ENCODE measurements at regions not wholly inside any gene's neighbourhood (a gene's known extent, or its start where the extent isn't known, plus 50 kb on each side); places are given as distances from the start of the nearest gene placed in this dataset.

DNA sequence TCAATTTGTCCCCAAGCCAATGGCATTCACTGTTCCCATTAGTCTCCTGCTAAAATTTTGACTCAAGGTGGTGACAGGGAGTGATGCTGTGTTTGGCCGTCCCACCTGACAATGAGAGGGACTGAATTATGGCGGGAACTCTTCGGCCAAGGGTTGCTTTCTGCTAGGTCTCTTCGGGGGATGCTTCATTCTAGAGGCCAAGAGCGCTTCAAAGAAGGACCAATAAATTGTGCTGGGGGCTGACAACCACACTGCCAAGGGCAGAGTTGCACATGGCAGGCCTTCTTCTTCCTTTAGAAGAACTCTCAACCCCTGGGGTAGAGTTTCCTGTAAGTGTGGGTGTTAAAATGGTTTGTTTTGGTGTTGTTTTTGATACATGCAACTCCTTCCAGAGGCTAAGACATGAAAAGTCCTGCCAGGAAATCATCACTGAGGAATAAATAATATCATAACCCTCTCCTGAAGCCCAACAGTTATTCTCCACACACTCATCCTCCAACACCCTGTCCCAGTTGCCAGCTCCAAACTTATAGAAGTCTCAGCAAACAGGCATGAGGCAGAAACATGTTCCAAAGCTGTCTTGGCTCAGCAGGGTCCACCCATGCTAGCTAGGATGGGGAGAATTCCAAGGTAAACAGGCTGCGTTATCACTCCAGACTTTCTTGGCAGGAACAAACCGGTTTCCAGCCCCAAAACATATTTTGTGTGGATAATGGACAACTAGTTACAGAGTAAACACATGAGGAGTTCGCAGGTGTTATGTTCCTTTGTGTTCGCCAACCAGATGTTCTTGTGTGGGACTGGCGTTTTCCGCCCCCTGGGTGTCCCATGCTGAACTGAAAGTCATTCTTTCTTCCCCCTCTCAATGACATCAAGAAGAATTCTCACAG, 396.7 kb upstream of the RGMA start:
- no peak for DNase-seq (ENCODE audit: low spot score)

- DNase-seq (ENCODE audit: low spot score): no peak
Measured at GRCh38 chr15:93483923-93484322, 394.9 kb upstream of the RGMA start.

GRCh38 chr15:93482731-93483130, 393.7 kb upstream of the RGMA start:
- no peak for DNase-seq (ENCODE audit: low spot score)

DNA sequence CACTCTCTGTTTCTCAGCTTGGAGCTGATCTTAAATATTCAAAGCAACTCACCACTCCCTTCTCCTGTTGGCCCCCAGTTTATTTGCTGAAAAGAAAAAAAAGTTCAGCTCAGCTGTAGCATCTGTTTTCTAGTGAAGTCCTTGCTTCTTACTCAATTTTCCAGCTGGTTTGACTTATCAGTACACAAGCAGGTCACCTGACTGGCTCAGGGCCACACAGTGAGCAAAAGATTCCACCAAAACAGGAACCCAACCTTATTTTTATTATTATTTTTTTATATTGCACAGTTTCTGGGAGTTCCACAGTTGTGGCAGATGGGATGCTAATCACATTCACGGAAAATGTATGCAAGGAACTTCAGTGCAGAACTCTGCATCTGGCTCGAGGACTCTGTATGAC, 390.7 kb upstream of the RGMA start:
- DNase-seq (ENCODE audit: low spot score): no peak

GRCh38 chr15:93478947-93479346, 389.9 kb upstream of the RGMA start:
- DNase-seq (ENCODE audit: low spot score): no peak

GRCh38 chr15:93477721-93478120, 388.7 kb upstream of the RGMA start:
- no peak for DNase-seq (ENCODE audit: low spot score)

GRCh38 chr15:93477188-93477587, 388.2 kb upstream of the RGMA start:
- no peak for DNase-seq (ENCODE audit: low spot score)

DNA sequence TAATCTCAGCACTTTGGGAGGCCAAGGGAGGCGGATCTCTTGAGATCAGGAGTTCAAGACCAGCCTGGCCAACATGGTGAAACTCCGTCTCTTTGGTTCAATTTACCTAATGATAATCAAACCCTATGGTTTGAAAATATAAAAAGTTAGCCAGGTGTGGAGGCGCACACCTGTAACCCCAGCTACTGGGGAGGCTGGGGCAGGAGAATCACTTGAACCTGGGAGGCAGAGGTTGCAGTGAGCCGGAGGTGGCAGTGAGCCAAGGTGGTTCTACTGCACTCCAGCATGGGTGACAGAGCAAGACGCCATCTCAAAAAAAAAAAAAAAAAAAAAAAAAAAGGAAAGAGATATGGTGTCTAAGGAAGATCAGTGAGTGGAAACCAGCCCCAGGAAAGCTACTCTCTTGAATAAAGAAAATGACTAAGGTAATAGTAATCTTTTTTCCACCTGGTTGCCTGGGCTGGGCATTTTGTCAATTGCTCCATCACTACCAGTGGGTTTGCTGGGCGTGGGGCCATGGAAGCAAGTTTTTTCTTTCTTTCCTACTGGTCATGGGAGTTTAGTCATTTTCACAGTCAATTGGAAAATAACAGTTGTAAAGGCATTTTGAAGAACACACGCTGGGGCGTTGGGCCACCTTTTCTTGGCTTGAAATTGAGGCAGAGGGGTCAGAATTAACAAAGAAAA, 387.6 kb upstream of the RGMA start:
- no peak for DNase-seq (ENCODE audit: low spot score)

GRCh38 chr15:93474728-93475127, 385.7 kb upstream of the RGMA start:
- DNase-seq (ENCODE audit: low spot score): no peak

- DNase-seq (ENCODE audit: low spot score): no peak
Measured at GRCh38 chr15:93469994-93470393, 381.0 kb upstream of the RGMA start.

GRCh38 chr15:93467337-93467736, 378.3 kb upstream of the RGMA start:
- DNase-seq (ENCODE audit: low spot score): peak; percentile 73

- DNase-seq (ENCODE audit: low spot score): no peak
Measured at GRCh38 chr15:93466380-93466779, 377.4 kb upstream of the RGMA start.

DNA sequence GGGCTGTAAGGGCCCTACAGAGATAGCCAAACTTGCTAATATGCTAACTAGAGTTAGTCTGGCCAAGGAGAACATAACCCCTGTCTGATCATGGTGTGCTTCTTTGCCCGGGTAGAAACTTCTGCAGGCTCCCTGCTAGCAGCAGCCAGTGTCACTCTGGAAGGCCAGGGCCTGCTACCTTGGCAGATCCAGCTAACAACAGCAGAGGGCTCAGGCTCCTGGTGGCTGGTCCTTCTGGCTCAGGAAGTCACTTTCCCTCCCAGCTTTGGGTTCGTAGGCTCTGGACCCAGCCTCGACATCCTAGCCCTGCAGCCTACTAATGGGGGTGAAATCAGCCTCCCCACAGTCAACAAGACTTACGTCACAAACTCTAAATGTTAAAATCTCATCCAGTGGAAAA, 373.7 kb upstream of the RGMA start:
- no peak for DNase-seq (ENCODE audit: low spot score)

DNA sequence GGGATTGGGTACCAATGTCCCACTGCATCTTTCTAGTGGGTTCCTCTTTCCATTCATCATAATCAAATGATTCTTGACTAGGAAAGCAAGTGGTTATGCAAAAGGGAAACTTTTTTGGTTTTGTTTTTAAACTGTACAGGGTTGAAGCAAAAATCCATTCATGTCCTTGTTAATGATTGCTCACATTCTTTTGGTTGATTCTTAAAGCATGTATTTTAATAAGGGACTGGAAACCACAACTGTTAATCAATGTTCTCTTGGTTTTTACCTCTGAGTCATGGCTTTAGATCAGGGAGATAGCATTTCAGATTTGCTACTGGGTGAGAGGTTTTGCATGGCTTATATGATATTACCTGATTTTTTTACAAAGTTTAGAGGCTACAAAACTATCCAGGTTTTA, 371.7 kb upstream of the RGMA start:
- DNase-seq (ENCODE audit: low spot score): no peak

DNA sequence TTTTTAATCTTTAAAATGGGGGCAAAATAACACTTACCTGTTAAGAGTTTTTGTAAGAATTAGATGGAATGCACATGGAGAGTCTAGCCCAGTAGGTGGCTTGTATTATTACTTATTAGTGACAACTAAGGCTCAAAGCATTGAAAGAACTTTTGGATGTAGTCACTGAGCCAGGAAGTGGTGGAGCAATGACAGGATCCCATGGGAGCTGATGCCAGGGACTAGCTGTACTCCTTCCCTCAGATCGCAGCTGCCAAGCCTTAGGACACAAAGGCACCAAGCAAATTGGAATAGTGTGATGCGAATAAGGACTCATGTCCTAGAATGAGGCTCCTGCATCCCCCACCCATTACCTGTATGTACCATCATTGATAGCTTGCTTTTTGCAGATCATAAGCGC, 370.4 kb upstream of the RGMA start:
- DNase-seq (ENCODE audit: low spot score): no peak

DNA sequence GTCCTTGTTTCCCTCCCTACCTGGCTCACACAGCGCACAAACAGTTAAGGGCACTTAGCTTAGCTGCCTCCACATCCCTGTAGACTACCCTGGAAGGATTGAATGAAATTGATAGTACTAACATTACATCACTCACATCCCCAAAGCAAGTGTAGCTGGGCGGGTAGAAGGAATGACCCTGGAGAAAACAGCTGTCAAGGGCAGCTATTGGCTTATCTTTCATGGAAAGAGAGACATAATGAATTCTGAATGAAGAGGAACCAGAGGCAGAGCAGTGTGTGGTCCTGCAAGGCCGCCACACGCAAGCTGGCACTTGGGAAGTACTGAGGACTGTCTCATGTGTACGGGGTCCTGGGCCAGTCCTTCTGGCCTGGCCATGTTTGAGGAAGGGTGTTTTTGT, 369.6 kb upstream of the RGMA start:
- DNase-seq (ENCODE audit: low spot score): no peak

DNA sequence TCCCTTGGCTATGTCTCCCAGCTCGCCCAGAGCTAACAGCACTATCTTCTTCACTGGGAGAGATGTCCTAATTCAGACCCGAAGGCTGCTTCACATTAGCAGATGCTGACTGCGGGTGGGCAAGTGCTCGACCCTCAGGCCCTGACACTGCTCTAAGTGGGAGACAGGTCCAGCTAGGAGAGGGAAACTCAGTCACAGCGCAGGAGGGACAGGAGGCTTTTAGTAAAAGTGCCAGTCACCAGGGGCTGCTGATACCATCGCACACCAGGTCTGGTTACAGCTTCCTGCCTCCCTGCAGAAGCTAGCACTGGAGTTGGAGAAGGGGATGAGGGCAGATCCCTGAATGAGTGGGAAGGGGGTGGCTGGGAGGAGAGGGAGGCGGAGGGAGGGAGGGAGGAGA, 365.8 kb upstream of the RGMA start:
- no peak for DNase-seq (ENCODE audit: low spot score)

DNA sequence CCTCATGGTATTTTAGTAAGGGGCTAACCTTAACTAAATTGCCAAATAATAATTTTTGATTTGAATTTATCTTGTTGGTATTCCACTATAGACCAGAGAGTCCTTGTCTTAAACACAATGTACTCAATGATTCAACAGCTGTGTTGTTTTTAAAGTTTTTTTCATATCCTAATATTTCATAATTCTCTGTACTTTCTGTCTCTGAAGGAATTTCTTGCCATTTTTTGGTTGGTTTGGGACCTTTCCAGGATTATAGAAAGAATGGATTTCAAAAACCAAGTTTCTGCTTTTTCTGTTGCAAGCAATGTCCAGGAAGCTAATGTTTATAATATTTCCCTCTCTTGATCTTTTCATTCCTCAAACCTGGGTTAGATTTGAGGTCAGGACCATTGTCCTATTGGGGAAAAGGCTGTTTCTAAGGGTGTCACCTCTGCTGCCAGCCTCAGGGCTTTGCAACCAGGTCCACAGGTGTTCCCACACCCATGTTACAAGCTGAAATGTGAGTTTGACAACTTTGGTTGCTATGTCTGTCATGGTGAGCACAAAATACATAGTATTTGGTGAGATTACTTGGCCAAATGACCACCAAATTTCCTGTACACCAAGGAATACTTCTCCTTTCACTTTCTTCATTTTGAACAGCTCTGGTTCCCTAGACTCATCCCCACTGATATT, 363.7 kb upstream of the RGMA start:
- no peak for DNase-seq (ENCODE audit: low spot score)

- no peak for DNase-seq (ENCODE audit: low spot score)
Measured at GRCh38 chr15:93451822-93452221, 362.8 kb upstream of the RGMA start.

DNA sequence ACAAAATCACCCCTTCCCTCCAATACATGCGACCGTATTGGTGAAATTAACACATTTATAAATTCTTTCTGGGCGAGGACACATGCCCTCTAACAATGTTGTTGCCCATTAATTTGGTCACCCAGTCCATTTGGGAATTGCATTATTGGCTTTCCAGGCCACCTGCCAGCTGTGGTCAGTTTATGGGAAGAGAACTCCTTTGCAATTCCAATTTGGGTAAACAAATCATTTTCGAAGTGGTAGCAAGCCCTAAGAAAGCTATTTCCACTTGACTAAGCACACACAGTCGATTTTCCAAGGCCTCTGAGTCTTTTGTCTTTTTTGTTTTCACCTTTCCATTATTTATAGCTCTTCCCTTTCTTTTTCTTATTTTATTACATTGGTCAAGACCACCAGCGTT, 362.3 kb upstream of the RGMA start:
- no peak for DNase-seq (ENCODE audit: low spot score)

- no peak for DNase-seq (ENCODE audit: low spot score)
Measured at GRCh38 chr15:93449798-93450197, 360.8 kb upstream of the RGMA start.

- no peak for DNase-seq (ENCODE audit: low spot score)
Measured at GRCh38 chr15:93438310-93438709, 349.3 kb upstream of the RGMA start.

DNA sequence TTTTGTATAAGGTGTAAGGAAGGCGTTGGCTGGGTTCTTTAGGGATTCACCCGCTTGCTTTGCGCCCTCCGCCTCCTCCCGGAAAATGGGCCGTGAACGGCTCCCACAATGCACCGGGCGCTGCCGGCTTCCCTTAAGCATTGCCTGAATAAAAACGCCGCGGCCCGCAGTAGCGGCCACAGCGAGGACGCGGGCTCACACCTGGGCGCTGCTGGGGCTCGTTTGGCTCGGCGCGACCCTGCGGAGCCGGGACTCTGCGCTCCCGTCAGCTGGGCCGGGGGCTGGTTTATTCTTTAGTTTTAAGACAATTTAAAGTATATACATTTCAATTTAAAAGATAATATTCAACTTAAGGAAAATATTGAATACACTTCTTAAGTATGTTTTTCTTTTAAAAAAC, 343.5 kb upstream of the RGMA start:
- DNase-seq (ENCODE audit: low spot score): no peak

Measured in cerebellar cortex (tissue), 1 donor.